SK-N-SH (cell line): ENCODE measurements at regions not wholly inside any gene's neighbourhood (a gene's known extent, or its start where the extent isn't known, plus 50 kb on each side); places are given as distances from the start of the nearest gene placed in this dataset.

ENCODE experiments used
- CTCF ChIA-PET: fragments of 300-600, 350-600 bp; formaldehyde crosslinking; extraction: SDS; loops from one replicate; lab custom pipeline; 2021; lab: Yijun Ruan, JAX
- POLR2A ChIA-PET: fragments of 350-600 bp; sonication (Branson Sonifier 250); formaldehyde crosslinking; extraction: SDS; loops from one replicate; lab custom pipeline; 2020; ENCODE audit warnings: antibody characterized with exemption, inconsistent platforms; lab: Yijun Ruan, JAX
- DNase-seq: peaks from one replicate; pipeline ENCODE4 v3.0.0; 2012
- H2AFZ ChIP-seq: fragments of 200-600 bp; sonication (generic); 2 replicates; pipeline ENCODE4 v1.8.1; 2016; ENCODE audit warnings: antibody characterized with exemption, mild to moderate bottlenecking, low read depth
- H3F3A ChIP-seq: fragments of 200-600 bp; sonication (generic); replicated peaks from 2 replicates; pipeline ENCODE3; 2016; ENCODE audit warnings: antibody characterized with exemption, mild to moderate bottlenecking; ENCODE audit not compliant: insufficient read depth
- H3K27ac ChIP-seq, 2 experiments: fragments of 200-500 bp in 1 of 2; fragments of 200-600 bp in 1 of 2; sonication (Bioruptor generic) in 1 of 2; sonication (generic), shearing (Covaris generic) in 1 of 2; 2 replicates each; pipeline versions ENCODE4 v1.5.1 to v1.6.1; 2014 to 2016; ENCODE audit warnings: low read depth in 2 of 2, inconsistent platforms in 1 of 2, low read length in 1 of 2, mild to moderate bottlenecking in 1 of 2, mixed read lengths in 1 of 2
- H3K27me3 ChIP-seq: fragments of 200-600 bp; sonication (generic), shearing (Covaris generic); 2 replicates; pipeline ENCODE4 v1.6.1; 2016; ENCODE audit warnings: mixed run types; ENCODE audit not compliant: insufficient read depth
- H3K36me3 ChIP-seq, 2 experiments: fragments of 200-500 bp in 1 of 2; fragments of 200-600 bp in 1 of 2; sonication (Bioruptor generic) in 1 of 2; sonication (generic) in 1 of 2; replicated peaks in 1 of 2; 2 replicates each; pipeline versions ENCODE3 to v1.5.1; 2014 to 2016; ENCODE audit warnings: low read length in 1 of 2, mild to moderate bottlenecking in 1 of 2; ENCODE audit not compliant: insufficient read depth in 2 of 2, control insufficient read depth in 1 of 2
- H3K4me1 ChIP-seq, 2 experiments: fragments of 200-500 bp in 1 of 2; fragments of 200-600 bp in 1 of 2; sonication (Bioruptor generic) in 1 of 2; sonication (generic), shearing (Covaris generic) in 1 of 2; 2 replicates each; pipeline versions ENCODE4 v1.5.1 to v1.6.1; 2014 to 2016; ENCODE audit warnings: low read depth in 1 of 2, low read length in 1 of 2, mixed run types in 1 of 2; ENCODE audit not compliant: insufficient read depth in 2 of 2, control insufficient read depth in 1 of 2
- H3K4me2 ChIP-seq: fragments of 200-600 bp; sonication (generic), shearing (Covaris generic); 2 replicates; pipeline ENCODE4 v1.6.1; 2017; ENCODE audit warnings: mixed run types
- H3K4me3 ChIP-seq, 2 experiments: fragments of 200-500 bp in 1 of 2; fragments of 200-600 bp in 1 of 2; sonication (Bioruptor generic) in 1 of 2; sonication (generic), shearing (Covaris generic) in 1 of 2; 2 replicates each; pipeline versions ENCODE4 v1.5.1 to v1.8.1; 2014 to 2016; ENCODE audit warnings: low read depth in 2 of 2, inconsistent platforms in 1 of 2, low read length in 1 of 2, mild to moderate bottlenecking in 1 of 2, mixed read lengths in 1 of 2, moderate library complexity in 1 of 2
- H3K79me2 ChIP-seq: fragments of 200-600 bp; sonication (generic); 2 replicates; pipeline ENCODE4 v1.8.1; 2017; ENCODE audit warnings: mild to moderate bottlenecking; ENCODE audit not compliant: insufficient read depth
- H3K9ac ChIP-seq: fragments of 200-600 bp; sonication (generic); 2 replicates; pipeline ENCODE4 v1.6.1; 2017; ENCODE audit warnings: mixed run types
- H3K9me2 ChIP-seq: fragments of 200-600 bp; sonication (generic); 2 replicates; pipeline ENCODE4 v1.6.1; 2017; ENCODE audit warnings: mixed run types
- H3K9me3 ChIP-seq: fragments of 200-600 bp; sonication (generic); 2 replicates; pipeline ENCODE4 v1.6.1; 2017; ENCODE audit warnings: mixed run types, mild to moderate bottlenecking, moderate library complexity
- H4K20me1 ChIP-seq: fragments of 200-600 bp; sonication (generic); 2 replicates; pipeline ENCODE4 v1.6.1; 2017; ENCODE audit warnings: mild to moderate bottlenecking, mixed run types; ENCODE audit not compliant: insufficient read depth
- CHD2 ChIP-seq: fragments of 150-350 bp; IDR thresholded peaks from 2 replicates; pipeline ENCODE4 v1.6.1; 2018; ENCODE audit warnings: low read length; ENCODE audit not compliant: partially characterized antibody
- ELF1 ChIP-seq: IDR thresholded peaks from 2 replicates; pipeline ENCODE4 v1.4.0; 2012
- EP300 ChIP-seq, 2 experiments: IDR thresholded peaks; 2 replicates each; pipeline versions ENCODE4 v1.4.0 to v1.6.1; 2012; ENCODE audit warnings: borderline replicate concordance in 1 of 2, low read depth in 1 of 2, low read length in 1 of 2
- EZH2phosphoT487 ChIP-seq: fragments of 200-600 bp; sonication (generic); IDR thresholded peaks from 2 replicates; pipeline ENCODE4 v1.6.1; 2017; ENCODE audit warnings: low read depth, mixed run types, mild to moderate bottlenecking, antibody characterized with exemption, moderate library complexity, borderline replicate concordance
- FOSL2 ChIP-seq: IDR thresholded peaks from 2 replicates; pipeline ENCODE4 v1.4.0; 2012; ENCODE audit warnings: low read depth, mild to moderate bottlenecking, moderate library complexity, borderline replicate concordance
- FOXM1 ChIP-seq: IDR thresholded peaks from 2 replicates; pipeline ENCODE4 v1.4.0; 2012; ENCODE audit warnings: low read depth, mild to moderate bottlenecking
- JUND ChIP-seq: IDR thresholded peaks from 2 replicates; pipeline ENCODE4 v1.4.0; 2012
- MAX ChIP-seq: IDR thresholded peaks from 2 replicates; pipeline ENCODE4 v1.4.0; 2012; ENCODE audit warnings: low read depth
- MEF2A ChIP-seq: IDR thresholded peaks from 2 replicates; pipeline ENCODE4 v1.4.0; 2012; ENCODE audit warnings: low read depth, borderline replicate concordance
- NFIC ChIP-seq: IDR thresholded peaks from 2 replicates; pipeline ENCODE4 v1.4.0; 2012; ENCODE audit warnings: borderline replicate concordance
- NRF1 ChIP-seq: IDR thresholded peaks from 2 replicates; pipeline ENCODE4 v1.6.1; 2012; ENCODE audit warnings: low read depth, mild to moderate bottlenecking, low read length
- PBX3 ChIP-seq: IDR thresholded peaks from 2 replicates; pipeline ENCODE4; 2012
- POLR2AphosphoS5 ChIP-seq: IDR thresholded peaks from 2 replicates; pipeline ENCODE4 v1.6.1; 2012; ENCODE audit warnings: low read depth, low read length
- RAD21 ChIP-seq: IDR thresholded peaks from 2 replicates; pipeline ENCODE4 v1.6.1; 2012; ENCODE audit warnings: mild to moderate bottlenecking, low read length
- RXRA ChIP-seq: IDR thresholded peaks from 2 replicates; pipeline ENCODE4 v1.4.0; 2012; ENCODE audit warnings: low read depth, mild to moderate bottlenecking, borderline replicate concordance
- SIN3A ChIP-seq: IDR thresholded peaks from 2 replicates; pipeline ENCODE4 v1.6.1; 2012; ENCODE audit warnings: low read depth, mild to moderate bottlenecking, low read length, moderate library complexity, borderline replicate concordance
- SMC3 ChIP-seq: IDR thresholded peaks from 2 replicates; pipeline ENCODE4 v1.6.1; 2012; ENCODE audit warnings: low read depth, low read length, improper control_type of control experiment
- TCF12 ChIP-seq: IDR thresholded peaks from 2 replicates; pipeline ENCODE4 v1.4.0; 2012
- TEAD4 ChIP-seq: IDR thresholded peaks from 2 replicates; pipeline ENCODE4 v1.4.0; 2012; ENCODE audit warnings: mild to moderate bottlenecking, borderline replicate concordance; ENCODE audit not compliant: insufficient read depth
- USF1 ChIP-seq: IDR thresholded peaks from 2 replicates; pipeline ENCODE4 v1.4.0; 2012; ENCODE audit warnings: low read depth, borderline replicate concordance
- YY1 ChIP-seq: IDR thresholded peaks from 2 replicates; pipeline ENCODE4 v1.4.0; 2012; ENCODE audit warnings: low read depth, mild to moderate bottlenecking
- WGBS: methylation state at CpG from one replicate; pipeline ENCODE4 v1.1.6; 2017; ENCODE audit warnings: low lambda C conversion rate; 5-methylcytosine and 5-hydroxymethylcytosine counted together
- TF ChIP-seq, protein P1 (sequence below): IDR thresholded peaks from 2 replicates; pipeline ENCODE4 v1.4.0; 2012; ENCODE audit warnings: low read depth, borderline replicate concordance

DNA sequence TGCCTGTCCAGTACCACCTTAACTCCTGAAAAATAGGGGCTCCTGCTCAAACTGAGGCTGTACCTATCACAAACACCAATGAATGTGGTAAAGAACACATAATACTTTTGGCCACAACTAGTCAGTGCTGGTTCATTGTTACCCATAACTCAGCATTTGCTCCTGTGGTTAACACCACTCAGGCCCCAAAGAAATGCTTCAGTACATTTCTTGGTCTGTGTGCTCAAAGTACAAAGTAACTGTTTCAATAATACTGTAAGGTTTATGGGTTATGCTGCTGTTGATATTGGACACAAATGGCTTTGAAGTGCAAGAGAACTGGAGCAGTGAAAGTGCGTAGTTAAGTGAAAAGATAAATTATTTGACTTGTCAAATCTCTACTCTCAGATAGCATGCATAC lies 95.0 kb upstream of the TACR1 start:
- H3K79me2 ChIP-seq, result no peaks in the 10 kb centered on the region
- no peaks in the 10 kb centered on the region; the same call in 1 of the 2 replicates for H3K9me2 ChIP-seq
- no peak overlapping the region for H3K9ac ChIP-seq
- no peaks in the 10 kb centered on the region for H3K9me3 ChIP-seq
- H3K27me3 ChIP-seq, result peaks cover 12% of the 10 kb centered on the region; the same call in 1 of the 2 replicates
- TF ChIP-seq USF1, result no peak
- no peak for TF ChIP-seq SIN3A
- no peak for TF ChIP-seq MAX
- TF ChIP-seq RAD21, result no peak
- TF ChIP-seq CHD2, result no peak
- no peak for TF ChIP-seq RXRA
- no peak for TF ChIP-seq NRF1
- no peak for TF ChIP-seq FOXM1
- no peak for TF ChIP-seq FOSL2
- no peak for TF ChIP-seq TEAD4
- no peak for TF ChIP-seq ELF1
- TF ChIP-seq, protein P1, sequence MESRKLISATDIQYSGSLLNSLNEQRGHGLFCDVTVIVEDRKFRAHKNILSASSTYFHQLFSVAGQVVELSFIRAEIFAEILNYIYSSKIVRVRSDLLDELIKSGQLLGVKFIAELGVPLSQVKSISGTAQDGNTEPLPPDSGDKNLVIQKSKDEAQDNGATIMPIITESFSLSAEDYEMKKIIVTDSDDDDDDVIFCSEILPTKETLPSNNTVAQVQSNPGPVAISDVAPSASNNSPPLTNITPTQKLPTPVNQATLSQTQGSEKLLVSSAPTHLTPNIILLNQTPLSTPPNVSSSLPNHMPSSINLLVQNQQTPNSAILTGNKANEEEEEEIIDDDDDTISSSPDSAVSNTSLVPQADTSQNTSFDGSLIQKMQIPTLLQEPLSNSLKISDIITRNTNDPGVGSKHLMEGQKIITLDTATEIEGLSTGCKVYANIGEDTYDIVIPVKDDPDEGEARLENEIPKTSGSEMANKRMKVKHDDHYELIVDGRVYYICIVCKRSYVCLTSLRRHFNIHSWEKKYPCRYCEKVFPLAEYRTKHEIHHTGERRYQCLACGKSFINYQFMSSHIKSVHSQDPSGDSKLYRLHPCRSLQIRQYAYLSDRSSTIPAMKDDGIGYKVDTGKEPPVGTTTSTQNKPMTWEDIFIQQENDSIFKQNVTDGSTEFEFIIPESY, result no peak
- no peak for TF ChIP-seq SMC3
- no peak for TF ChIP-seq TCF12
- TF ChIP-seq JUND, result no peak
- no peak for TF ChIP-seq EP300 (IDR thresholded peaks at IDR 0.05; ENCODE audit: borderline replicate concordance in 1 of 2, low read depth in 1 of 2, low read length in 1 of 2)
- no peak overlapping the region for H3K4me2 ChIP-seq
- no peaks in the 10 kb centered on the region; a peak in 1 of 4 replicates for H3K4me1 ChIP-seq
- H3K27ac ChIP-seq, result no peak overlapping the region
- H3F3A ChIP-seq, result peaks cover 11% of the 10 kb centered on the region
- H3K36me3 ChIP-seq, result no peaks in the 10 kb centered on the region
- H2AFZ ChIP-seq, result no peak overlapping the region
- CTCF ChIA-PET, result no interaction called here
- H4K20me1 ChIP-seq, result 0 out of 2 replicates have a peak, but pooled peaks cover 3% of the 10 kb centered on the region
- POLR2A ChIA-PET, result no interaction called here
- H3K4me3 ChIP-seq, result no peak overlapping the region
- WGBS, result 100% methylated on average over 1 of the region's 1 CpG
- DNase-seq, result no peak

DNA sequence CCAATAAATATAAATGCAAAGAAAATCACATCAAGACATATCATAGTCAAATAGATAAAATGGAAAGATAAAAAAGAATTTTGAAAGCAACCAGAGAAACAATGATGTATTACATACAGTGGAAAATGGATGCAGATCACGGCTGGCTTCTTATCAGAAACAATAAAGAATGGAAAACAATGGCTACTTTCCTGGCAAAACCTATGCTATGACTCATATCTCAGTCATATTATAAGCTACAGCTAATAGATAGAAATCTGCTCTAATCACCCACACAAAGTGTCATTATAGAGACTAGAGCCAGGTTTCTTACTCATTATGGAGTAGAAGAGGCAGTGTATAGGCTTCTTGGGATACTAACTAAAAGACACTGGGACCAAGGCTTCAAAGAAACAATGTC lies 93.5 kb upstream of the TACR1 start:
- H3F3A ChIP-seq, result peaks cover 11% of the 10 kb centered on the region
- no peaks in the 10 kb centered on the region; a peak in 1 of 4 replicates for H3K4me1 ChIP-seq
- POLR2A ChIA-PET, result no interaction called here
- H3K4me3 ChIP-seq, result no peak overlapping the region
- 0 out of 2 replicates have a peak, but pooled peaks cover 3% of the 10 kb centered on the region for H4K20me1 ChIP-seq
- H2AFZ ChIP-seq, result no peak overlapping the region
- H3K9me2 ChIP-seq, result no peaks in the 10 kb centered on the region; the same call in 1 of the 2 replicates
- 9% methylated on average over 1 of the region's 1 CpG for WGBS
- no peaks in the 10 kb centered on the region for H3K9me3 ChIP-seq
- H3K27ac ChIP-seq, result no peak overlapping the region
- DNase-seq, result no peak
- no peaks in the 10 kb centered on the region for H3K79me2 ChIP-seq
- no peak overlapping the region for H3K9ac ChIP-seq
- no peak overlapping the region for H3K4me2 ChIP-seq
- H3K36me3 ChIP-seq, result no peaks in the 10 kb centered on the region
- CTCF ChIA-PET, result interaction anchor here (1.3 to 1.5 kb wide), 2 partner anchors 172 to 316 kb away, joined by 3 to 4 read pairs; no protein-coding TSS in a partner anchor
- peaks cover 12% of the 10 kb centered on the region; the same call in 1 of the 2 replicates for H3K27me3 ChIP-seq
- peak; percentile 69 for TF ChIP-seq PBX3
- peak; percentile 58; the same call in 1 of the 2 replicates for TF ChIP-seq POLR2AphosphoS5
- peak; percentile 86 for TF ChIP-seq JUND
- TF ChIP-seq FOSL2, result peak; percentile 83
- TF ChIP-seq MEF2A, result no peak
- TF ChIP-seq EZH2phosphoT487, result no peak
- TF ChIP-seq TCF12, result peak; percentile 83
- TF ChIP-seq EP300 (IDR thresholded peaks at IDR 0.05; ENCODE audit: borderline replicate concordance in 1 of 2, low read depth in 1 of 2, low read length in 1 of 2), result peak in 1 of 2 experiments; percentile 68; a peak in 1 of 4 replicates
- peak; percentile 87 for TF ChIP-seq NFIC
- TF ChIP-seq FOXM1, result no peak
- TF ChIP-seq TEAD4, result peak; percentile 60; the same call in 1 of the 2 replicates
- TF ChIP-seq YY1, result peak; percentile 58; the same call in 1 of the 2 replicates
- TF ChIP-seq, all 33 proteins: peak for 9
